ENCODE measurements at regions not wholly inside any gene's neighbourhood (a gene's known extent, or its start where the extent isn't known, plus 50 kb on each side); places are given as distances from the start of the nearest gene placed in this dataset.

- no peak for FAIRE-seq
- DNase-seq (ENCODE audit: insufficient read length, low spot score) = no peak
Measured at GRCh38 chr9:113808391-113809358, 67.4 kb upstream of the ZNF618 start.

DNA sequence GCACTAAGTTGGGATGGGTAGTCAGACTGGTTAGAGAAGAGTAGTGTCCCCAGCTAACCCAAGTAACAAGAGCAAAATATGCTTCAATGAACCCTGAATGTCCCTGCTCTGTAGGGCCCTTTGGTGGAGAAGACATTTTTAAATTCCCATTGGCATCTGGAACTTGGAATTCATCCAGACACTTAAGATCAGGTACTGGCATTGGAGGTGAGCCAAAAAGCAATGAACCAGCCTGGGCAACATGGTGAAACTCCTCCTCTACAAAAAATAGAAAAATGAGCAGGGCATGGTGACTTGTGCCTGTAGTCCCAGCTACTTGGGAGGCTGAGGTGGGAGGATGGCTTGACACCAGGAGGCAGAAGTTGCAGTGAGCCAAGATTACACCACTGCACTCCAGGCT is 58.9 kb upstream of the ZNF618 start:
- FAIRE-seq (no peak), DNase-seq (ENCODE audit: insufficient read length, low spot score) (no peak)

DNA sequence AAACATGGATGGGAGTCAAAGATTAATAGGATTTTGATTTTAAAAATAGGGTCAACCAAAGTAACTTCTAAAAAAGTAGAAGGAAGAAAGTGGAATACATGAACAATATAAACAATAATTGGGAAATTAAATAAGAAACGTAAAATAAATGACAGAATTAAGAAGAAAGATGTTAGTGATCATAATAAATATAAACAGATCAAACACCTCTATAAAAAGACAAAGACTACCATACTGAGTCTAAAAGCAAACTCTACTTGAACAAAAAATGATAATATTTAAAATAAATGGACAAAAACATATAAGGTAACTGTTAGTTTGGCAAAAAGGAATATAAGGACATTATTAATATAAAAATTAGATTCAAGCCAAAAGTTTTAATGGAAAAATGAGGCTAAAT is 57.7 kb upstream of the ZNF618 start:
- no peak for FAIRE-seq
- no peak for DNase-seq (ENCODE audit: insufficient read length, low spot score)

DNA sequence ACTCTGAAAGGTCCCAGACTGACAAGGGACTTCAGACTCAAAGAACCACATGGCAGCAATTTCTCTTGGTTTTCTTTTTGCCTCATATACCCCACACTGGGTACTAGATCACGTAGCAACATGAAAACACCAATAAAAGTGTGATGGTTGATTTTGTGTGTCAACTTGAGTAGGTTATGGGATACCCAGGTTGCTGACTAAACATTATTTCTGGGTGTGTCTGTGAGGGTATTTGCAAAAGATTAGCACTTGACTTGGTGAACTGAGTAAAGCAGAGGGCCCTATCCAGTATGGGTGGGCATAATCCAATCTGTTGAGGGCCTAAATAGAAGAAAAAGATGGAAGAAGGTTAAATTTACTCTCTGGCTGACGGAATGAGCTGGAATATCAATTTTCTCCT is 53.8 kb upstream of the ZNF618 start:
- FAIRE-seq (no peak), DNase-seq (ENCODE audit: insufficient read length, low spot score) (no peak)

GRCh38 chr9:113823421-113823820 is 52.7 kb upstream of the ZNF618 start:
- DNase-seq (ENCODE audit: insufficient read length, low spot score) (no peak), FAIRE-seq (no peak)

All from GM19239 (cell line).